ENCODE measurements at regions not wholly inside any gene's neighbourhood (a gene's known extent, or its start where the extent isn't known, plus 50 kb on each side); places are given as distances from the start of the nearest gene placed in this dataset.

GRCh38 chr12:131511803-131512561, 198.9 kb upstream of the SFSWAP start:
- Histone ChIP-seq H3K14ac (replicated peaks; ENCODE audit: low read depth, low read length) (no peak overlapping the region), H3K4me3 (ENCODE audit: insufficient read depth, low read depth, low read length) (no peak overlapping the region), H3K9me3 (ENCODE audit: control insufficient read depth, insufficient read depth, low read length) (peaks cover 44% of the 10 kb centered on the region; the same call in 1 of the 2 replicates), H3K4ac (ENCODE audit: low read depth, low read length) (no peak overlapping the region), H4K20me1 (ENCODE audit: insufficient read depth, low read length) (no peaks in the 10 kb centered on the region), H2BK120ac (ENCODE audit: low read depth, low read length) (no peak overlapping the region), H4K91ac (ENCODE audit: insufficient read depth, low read depth, low read length) (no peak overlapping the region), H3K9me1 (ENCODE audit: insufficient read depth, low read length) (no peaks in the 10 kb centered on the region), H3K56ac (ENCODE audit: extremely low read depth, insufficient read depth, low read length) (no peak overlapping the region), H2AK9ac (replicated peaks; ENCODE audit: low read depth, low read length, poor library complexity) (no peak overlapping the region), H4K5ac (ENCODE audit: low read depth, low read length) (no peak overlapping the region), H3K4me1 (ENCODE audit: control insufficient read depth, insufficient read depth, low read length) (no peaks in the 10 kb centered on the region), H2BK15ac (ENCODE audit: low read depth, low read length) (no peak overlapping the region), H2AK5ac (ENCODE audit: low read depth, low read length) (no peak overlapping the region), H3K23ac (ENCODE audit: low read depth, low read length) (no peak overlapping the region), H2AFZ (replicated peaks; ENCODE audit: low read length, poor library complexity) (no peak overlapping the region), H3K9ac (ENCODE audit: low read depth, low read length) (no peak overlapping the region), H3K27me3 (ENCODE audit: control insufficient read depth, insufficient read depth, low read length) (no peaks in the 10 kb centered on the region), H2BK5ac (ENCODE audit: low read depth, low read length, poor library complexity, severe bottlenecking) (no peak overlapping the region), H3K18ac (ENCODE audit: low read depth, low read length) (no peak overlapping the region), H4K8ac (ENCODE audit: low read depth in 2 of 2, low read length in 2 of 2) (no peak overlapping the region), H3K27ac (ENCODE audit: insufficient read depth, low read length) (no peak overlapping the region), H3K36me3 (ENCODE audit: control insufficient read depth, insufficient read depth, low read length) (no peaks in the 10 kb centered on the region), H2BK20ac (ENCODE audit: low read depth, low read length) (no peak overlapping the region), H3K4me2 (ENCODE audit: low read depth, low read length) (no peak overlapping the region), H3K79me1 (ENCODE audit: low read depth in 1 of 2, low read length in 2 of 2) (no peaks in the 10 kb centered on the region)
- ATAC-seq (ENCODE audit: low read depth), result no peak
- WGBS, 2 experiments (ENCODE audit: extremely low coverage in 2 of 2, insufficient read length in 1 of 2), result 56% methylated on average over 7 of the region's 11 CpGs; no CpG with 5 or more reads in 1 of the 2 experiments
- no peak for DNase-seq
- intact Hi-C loops (cut with micrococcal nuclease), result no loop called here
- CTCF ChIA-PET, result no interaction called here
- in situ Hi-C loops (cut with MboI; ENCODE audit: low sequenced_read_pairs), result no loop called here
- POLR2A ChIA-PET (ENCODE audit: unreplicated experiment), result no interaction called here
- BruUV-seq (replicated peaks), result no TSS peak
- TF ChIP-seq ELK1 (IDR thresholded peaks at IDR 0.05; ENCODE audit: borderline replicate concordance, low read depth, low read length) (no peak), MAFK (IDR thresholded peaks at IDR 0.05; ENCODE audit: low read depth, low read length) (no peak), SMC3 (IDR thresholded peaks at IDR 0.05; ENCODE audit: low read depth, low read length) (no peak), USF2 (IDR thresholded peaks at IDR 0.05; ENCODE audit: low read depth, low read length) (no peak), MAZ (IDR thresholded peaks at IDR 0.05; ENCODE audit: borderline replicate concordance, low read depth, low read length) (no peak), RAD21 (IDR thresholded peaks at IDR 0.05; ENCODE audit: low read length) (no peak), FOS (IDR thresholded peaks at IDR 0.05; ENCODE audit: low read depth, low read length) (no peak), BHLHE40 (IDR thresholded peaks at IDR 0.05; ENCODE audit: low read depth, low read length) (no peak), CTCF (conservative IDR thresholded peaks at IDR 0.05; ENCODE audit: low read depth, low read length) (no peak), MXI1 (IDR thresholded peaks at IDR 0.05; ENCODE audit: borderline replicate concordance, low read depth, low read length) (no peak), POLR2A (IDR thresholded peaks at IDR 0.05; ENCODE audit: low read depth, low read length) (no peak), CHD1 (IDR thresholded peaks at IDR 0.05; ENCODE audit: low read depth, low read length) (no peak), RCOR1 (IDR thresholded peaks at IDR 0.05; ENCODE audit: insufficient replicate concordance, low read length) (no peak), RFX5 (IDR thresholded peaks at IDR 0.05; ENCODE audit: low read depth, low read length) (no peak)
- dilution Hi-C loops (cut with HindIII; ENCODE audit: low sequenced_read_pairs, unreplicated experiment), result no loop called here

Data from IMR-90 (cell line).